GM21367 (cell line): ENCODE measurements at regions not wholly inside any gene's neighbourhood (a gene's known extent, or its start where the extent isn't known, plus 50 kb on each side); places are given as distances from the start of the nearest gene placed in this dataset.

Source experiments
- ATAC-seq: cut with Tn5 transposase; IDR thresholded peaks from one replicate; pipeline ENCODE4 v1.9.1; 2021; ENCODE audit not compliant: unreplicated experiment

GRCh38 chr11:91264481-91264880 lies 960.1 kb upstream of the FAT3 start:
- ATAC-seq, result no peak

- ATAC-seq, result no peak
These were observed 960.9 kb upstream of the FAT3 start for GRCh38 chr11:91263496-91264365.

DNA sequence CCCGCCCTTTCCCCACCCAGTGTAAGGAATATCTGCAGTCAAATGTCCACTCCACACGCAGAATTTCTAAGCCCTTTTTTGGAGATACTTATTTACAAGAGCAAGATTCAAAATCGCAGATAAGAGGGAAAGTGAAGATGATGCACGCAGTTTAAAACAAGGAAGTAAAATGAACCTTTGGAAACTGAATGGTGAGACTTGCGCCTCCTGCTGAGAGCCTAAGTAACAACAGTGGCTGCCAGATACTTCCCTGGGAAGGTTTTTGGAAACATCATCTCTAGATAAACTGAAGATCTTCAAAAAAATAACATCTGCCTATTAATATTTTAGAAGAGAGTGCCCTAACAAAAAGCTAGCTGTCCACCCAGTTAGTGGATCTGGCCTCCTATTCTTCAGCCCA lies 963.1 kb upstream of the FAT3 start:
- ATAC-seq, result no peak

GRCh38 chr11:91258876-91259275 lies 965.7 kb upstream of the FAT3 start:
- no peak for ATAC-seq

DNA sequence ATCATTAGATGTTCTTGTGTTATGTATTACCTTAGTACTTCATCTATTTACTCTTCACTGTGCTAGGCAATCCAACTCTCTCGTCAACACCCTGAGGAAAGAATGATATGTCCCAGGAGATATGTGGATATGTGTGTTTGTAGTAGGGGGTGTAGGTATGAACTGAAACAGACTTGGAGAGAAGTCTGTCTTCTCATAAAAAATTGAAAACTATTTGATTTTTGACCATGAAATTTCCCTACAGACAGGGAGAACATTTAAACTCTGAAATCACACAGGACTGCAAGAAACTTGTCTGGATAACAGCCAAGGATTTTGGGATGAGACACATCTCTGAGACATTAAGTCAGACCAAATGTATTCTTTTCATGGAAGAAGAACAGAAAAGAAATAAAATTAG lies 967.0 kb upstream of the FAT3 start:
- ATAC-seq, result no peak

DNA sequence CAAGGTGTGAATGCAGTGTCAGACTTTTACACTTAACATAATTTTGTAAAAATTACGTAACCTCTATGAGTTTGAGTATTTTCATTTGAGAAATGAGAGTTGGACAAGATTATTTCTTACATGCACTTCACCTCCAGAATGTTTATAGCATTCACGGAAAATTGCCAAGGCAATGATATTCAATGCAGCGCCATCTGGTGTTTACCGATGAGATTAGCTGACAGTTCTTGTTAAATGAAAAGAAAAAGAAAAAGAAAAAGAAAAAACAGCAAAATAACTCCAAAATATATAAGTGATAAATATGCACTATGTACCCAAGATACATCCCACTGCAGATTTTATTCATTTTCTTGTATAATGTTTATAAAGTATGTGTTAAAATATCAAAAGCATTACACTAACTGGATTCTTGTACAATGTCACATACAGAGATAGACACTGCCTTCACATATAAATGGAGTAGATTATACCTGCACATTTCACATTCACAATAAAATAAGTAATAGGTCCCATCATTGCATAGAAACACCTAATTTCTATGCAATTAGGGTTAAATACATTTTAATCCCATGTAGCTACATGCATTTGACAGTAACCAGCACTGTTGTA lies 976.3 kb upstream of the FAT3 start:
- ATAC-seq, result peak; percentile 70

DNA sequence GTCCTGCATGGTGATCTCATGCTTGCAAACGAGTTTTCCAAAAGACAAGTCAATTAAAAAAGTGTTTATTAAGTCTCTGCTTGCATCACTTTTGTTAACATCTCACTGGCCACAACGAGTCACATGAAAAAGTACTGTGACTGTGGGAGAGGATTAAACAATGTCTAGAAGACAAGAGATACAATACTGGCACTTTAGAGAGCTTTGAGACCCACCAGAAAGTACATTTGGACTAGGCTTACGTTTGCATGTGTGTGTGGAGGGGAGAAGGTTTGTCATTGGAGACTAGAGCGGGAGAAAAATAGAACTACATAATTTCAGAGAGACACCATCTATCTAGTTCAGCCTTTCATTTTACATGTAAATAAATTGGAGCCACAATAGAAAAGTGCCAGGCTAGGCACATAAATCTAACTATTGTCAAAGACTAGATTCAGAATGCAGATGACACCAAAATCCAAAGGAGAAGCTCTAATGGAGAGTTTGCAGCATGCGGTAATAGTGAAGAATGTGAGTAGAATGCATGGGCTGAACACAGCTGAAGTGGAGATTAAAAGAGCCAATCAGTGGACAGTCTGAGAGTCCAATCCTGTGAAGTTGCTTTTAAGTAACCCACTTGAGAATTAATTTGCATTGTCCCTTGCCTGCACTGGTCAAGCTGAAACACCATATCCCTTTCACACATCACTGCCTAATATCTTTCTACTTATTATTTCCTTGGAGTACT lies 977.4 kb upstream of the FAT3 start:
- ATAC-seq, result no peak

GRCh38 chr11:91244912-91245311 lies 979.7 kb upstream of the FAT3 start:
- no peak for ATAC-seq

DNA sequence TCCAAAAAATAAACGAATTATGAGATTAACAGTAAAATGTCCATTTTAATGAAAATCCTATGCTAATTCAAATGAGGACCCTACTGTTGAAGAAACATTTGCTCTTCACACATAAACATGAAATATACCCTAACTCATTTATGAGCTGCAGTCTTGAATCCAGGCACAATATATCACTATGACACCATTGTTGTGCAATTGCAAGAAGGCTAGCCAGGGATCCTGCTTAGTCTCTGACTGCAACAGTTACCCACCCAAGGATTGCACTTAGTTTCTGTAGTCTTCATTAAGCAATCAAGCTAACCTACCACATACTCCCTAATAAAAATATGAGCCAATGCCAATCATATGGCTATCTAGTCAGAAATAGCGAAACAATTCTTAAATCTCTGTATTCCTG lies 981.0 kb upstream of the FAT3 start:
- no peak for ATAC-seq

DNA sequence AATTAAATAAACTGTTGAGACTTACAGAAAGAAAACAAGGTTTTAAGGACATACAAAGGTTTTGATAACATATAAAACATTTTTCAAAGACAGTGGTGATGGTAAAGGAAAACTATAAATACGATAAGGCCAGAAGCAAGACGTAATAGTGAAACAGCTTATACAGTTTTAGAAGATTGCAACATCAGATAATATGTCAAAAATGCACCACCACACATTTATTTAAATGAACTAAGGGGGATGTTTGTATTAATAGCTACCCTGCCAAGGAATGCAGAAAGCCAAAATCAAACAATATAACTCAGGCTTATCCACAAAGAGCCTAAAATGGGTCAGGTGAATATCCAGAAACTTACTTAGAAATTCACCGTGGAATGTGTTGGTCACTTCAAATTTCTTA lies 981.6 kb upstream of the FAT3 start:
- no peak for ATAC-seq

- no peak for ATAC-seq
These were observed 983.4 kb upstream of the FAT3 start for GRCh38 chr11:91241226-91241625.

GRCh38 chr11:91239359-91239758 lies 985.3 kb upstream of the FAT3 start:
- no peak for ATAC-seq

DNA sequence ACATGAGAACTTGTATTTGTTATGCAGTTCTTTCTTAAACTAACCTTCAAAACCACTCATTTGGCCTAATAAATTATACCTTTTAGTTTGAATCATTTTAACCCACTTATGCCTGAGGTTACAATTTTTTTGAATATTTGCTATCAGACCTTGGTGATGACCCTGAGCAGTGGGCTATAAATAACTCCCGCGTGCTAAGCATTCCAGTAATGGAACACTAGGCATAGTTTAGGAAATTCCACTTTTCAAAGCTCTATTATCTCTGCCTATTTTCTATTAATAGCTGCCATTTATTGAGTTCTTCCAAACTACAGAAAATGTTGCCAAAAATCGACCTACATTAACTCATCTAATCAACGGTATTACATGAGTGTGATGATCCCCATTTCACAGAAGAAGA lies 993.4 kb upstream of the FAT3 start:
- no peak for ATAC-seq

DNA sequence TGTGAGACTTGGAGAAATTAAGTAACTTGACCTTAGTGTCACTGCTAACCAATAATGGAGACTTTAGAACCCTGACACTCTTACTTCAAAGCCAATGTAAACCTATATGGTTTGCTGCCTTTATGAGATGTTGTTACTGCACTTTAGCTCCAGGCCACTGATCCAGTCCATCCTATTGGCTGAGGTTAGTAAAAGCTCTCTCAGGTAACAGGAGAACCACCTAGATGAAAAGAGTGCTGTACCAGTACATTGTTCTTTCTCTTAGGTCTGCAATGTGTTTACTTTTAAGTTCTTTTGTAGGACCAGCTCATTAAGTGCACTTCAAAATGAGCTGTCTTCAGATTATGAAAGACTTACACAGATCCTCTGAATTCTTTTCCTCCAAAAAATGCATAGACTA lies 994.0 kb upstream of the FAT3 start:
- ATAC-seq, result no peak

DNA sequence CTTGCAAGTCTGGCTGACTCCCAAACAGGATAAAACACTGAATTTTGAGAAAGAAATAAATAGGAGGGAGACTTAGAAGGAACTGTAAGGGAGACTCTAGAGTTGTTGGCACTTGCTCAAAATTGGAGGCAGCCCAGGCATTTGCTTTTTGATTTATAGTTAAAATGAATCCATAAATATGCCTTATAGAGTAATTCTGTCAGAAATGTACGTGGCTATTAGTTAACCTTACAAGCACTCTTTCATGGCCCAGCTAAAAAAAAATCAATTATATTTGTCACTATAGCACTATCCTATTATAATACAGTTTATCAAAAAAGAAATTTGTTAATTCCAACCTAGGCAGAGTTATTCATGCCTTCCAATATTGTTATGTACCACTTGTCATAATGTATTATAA lies 1000.0 kb upstream of the CHORDC1 start:
- ATAC-seq, result no peak

- ATAC-seq, result no peak
These were observed 997.8 kb upstream of the CHORDC1 start for GRCh38 chr11:91220476-91221202.

GRCh38 chr11:91219535-91219934 lies 996.7 kb upstream of the CHORDC1 start:
- no peak for ATAC-seq

DNA sequence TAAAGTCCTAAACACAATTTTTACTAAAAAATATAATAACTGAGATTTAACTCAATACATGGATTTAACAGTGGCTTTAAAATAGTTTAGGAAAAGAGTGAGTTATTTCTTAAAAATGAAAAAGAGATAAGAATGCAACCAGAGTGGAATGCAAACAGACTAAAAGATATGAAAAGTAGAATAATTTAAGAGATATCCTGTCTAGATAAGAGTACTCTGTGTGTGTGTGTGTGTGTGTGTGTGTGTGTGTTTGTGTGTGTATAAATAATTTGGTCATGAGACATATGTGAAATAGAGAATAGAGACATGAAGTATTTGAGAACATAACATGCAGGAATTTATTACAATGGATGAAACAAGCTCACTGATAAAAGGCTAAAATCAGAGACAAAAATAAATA lies 986.9 kb upstream of the CHORDC1 start:
- ATAC-seq, result no peak

- no peak for ATAC-seq
These were observed 986.5 kb upstream of the CHORDC1 start for GRCh38 chr11:91209306-91209705.

DNA sequence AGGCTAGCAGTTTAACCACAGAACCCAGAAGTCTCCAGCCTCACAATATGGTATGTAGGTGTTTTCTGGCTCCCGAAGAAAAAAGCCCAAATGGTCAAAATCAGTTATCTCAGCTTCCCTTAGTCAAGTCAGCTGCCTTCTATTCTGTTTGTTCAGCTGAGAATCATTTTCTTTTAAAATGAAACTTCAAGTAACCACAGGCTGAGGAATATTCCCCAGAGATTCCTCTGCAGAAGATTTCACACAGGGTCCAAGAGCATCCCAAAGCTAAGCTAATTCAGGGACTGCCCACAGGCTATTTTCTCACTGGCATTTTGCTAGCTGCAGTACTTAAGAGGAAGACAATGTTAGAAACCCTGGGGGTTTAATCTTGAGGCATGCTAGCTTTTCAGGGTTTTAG lies 977.0 kb upstream of the CHORDC1 start:
- ATAC-seq, result no peak

- ATAC-seq, result no peak
These were observed 971.7 kb upstream of the CHORDC1 start for GRCh38 chr11:91194546-91194945.
